Breast epithelium (tissue), 4 donors: ENCODE measurements at regions not wholly inside any gene's neighbourhood (a gene's known extent, or its start where the extent isn't known, plus 50 kb on each side); places are given as distances from the start of the nearest gene placed in this dataset.
"Not testable (repeated sequence)": the region's sequence is repeated elsewhere in the genome, so short reads cannot be mapped to it uniquely, and the experiment has no call there.

Experiments used
- DNase-seq, 2 donors: peaks; one replicate each; pipeline ENCODE4 v3.0.0-alpha.2; 2019; ENCODE audit warnings: low spot score in 2 of 2
- H3K27ac ChIP-seq, 2 donors: fragments of 200-600 bp; sonication (generic) in 1 of 2; one replicate each; pipeline ENCODE4 v1.5.1; 2016 to 2019; ENCODE audit warnings: mild to moderate bottlenecking in 1 of 2
- H3K27me3 ChIP-seq, 2 donors: fragments of 200-600 bp; sonication (generic) in 1 of 2; one replicate each; pipeline versions ENCODE4 v1.5.1 to v1.6.0; 2017 to 2019; ENCODE audit warnings: control low read depth in 1 of 2, mild to moderate bottlenecking in 1 of 2
- H3K36me3 ChIP-seq: fragments of 200-600 bp; one replicate; pipeline ENCODE4 v1.5.1; 2019
- H3K4me1 ChIP-seq, 2 donors: fragments of 200-600 bp; sonication (generic); one replicate each; pipeline ENCODE4 v1.5.1; 2016 to 2019; ENCODE audit warnings: control low read depth in 1 of 2
- H3K4me3 ChIP-seq, 3 donors: fragments of 200-600 bp; sonication (generic); 1 replicate in 2 of 3; 2 replicates in 1 of 3; pipeline ENCODE4 v1.5.1; 2016 to 2019; ENCODE audit warnings: mild to moderate bottlenecking in 3 of 3, moderate library complexity in 2 of 3
- H3K9me3 ChIP-seq, 2 donors: fragments of 200-600 bp; sonication (generic) in 1 of 2; one replicate each; pipeline ENCODE4 v1.5.1; 2016 to 2019; ENCODE audit warnings: control low read depth in 1 of 2
- CTCF ChIP-seq, 3 donors: fragments of 450-650 bp; IDR thresholded peaks; one replicate each; pipeline ENCODE4 v1.5.1; 2016 to 2017; ENCODE audit warnings: antibody characterized with exemption in 3 of 3, mild to moderate bottlenecking in 3 of 3, moderate library complexity in 3 of 3
- POLR2A ChIP-seq: fragments of 450-650 bp; IDR thresholded peaks from one replicate; pipeline ENCODE4 v1.6.1; 2016; ENCODE audit warnings: antibody characterized with exemption, mild to moderate bottlenecking, moderate library complexity
- POLR2AphosphoS5 ChIP-seq, 3 donors: sonication (generic); formaldehyde crosslinking; IDR thresholded peaks; one replicate each; pipeline ENCODE4 v1.6.1; 2017; ENCODE audit warnings: antibody characterized with exemption in 3 of 3
- intact Hi-C: fragments of 100-400 bp; cut with DNase I; formaldehyde crosslinking; loops from one replicate; pipeline ENCODE4 v1.15.1; 2023; ENCODE audit warnings: low total_unique reads

- H3K4me1 ChIP-seq = peaks cover 0 to 7% of the 10 kb centered on the region in 2 donors
- DNase-seq = no peak
- H3K27ac ChIP-seq = no peak overlapping the region
- H3K36me3 ChIP-seq = no peaks in the 10 kb centered on the region
- H3K4me3 ChIP-seq = no peak overlapping the region
- H3K9me3 ChIP-seq = no peaks in the 10 kb centered on the region
- intact Hi-C loops = no loop called here
- TF ChIP-seq CTCF (IDR thresholded peaks at IDR 0.05) = no peak
- TF ChIP-seq POLR2AphosphoS5 (IDR thresholded peaks at IDR 0.05) = no peak
- TF ChIP-seq POLR2A = no peak
- no peaks in the 10 kb centered on the region for H3K27me3 ChIP-seq
These were observed 135.6 kb upstream of the TSC22D1 start for GRCh38 chr13:44711706-44712105.

- TF ChIP-seq POLR2AphosphoS5 (IDR thresholded peaks at IDR 0.05) (no peak), CTCF (IDR thresholded peaks at IDR 0.05) (no peak), POLR2A (no peak)
- no peak for DNase-seq
- H3K36me3 ChIP-seq = no peaks in the 10 kb centered on the region
- H3K27me3 ChIP-seq = no peaks in the 10 kb centered on the region
- intact Hi-C loops = no loop called here
- H3K9me3 ChIP-seq = no peaks in the 10 kb centered on the region
- peaks cover 0 to 3% of the 10 kb centered on the region in 2 donors for H3K4me1 ChIP-seq
- no peak overlapping the region for H3K27ac ChIP-seq
- H3K4me3 ChIP-seq = no peak overlapping the region
These were observed 134.4 kb upstream of the TSC22D1 start for GRCh38 chr13:44710576-44710975.

GRCh38 chr13:44704811-44705210, 128.7 kb upstream of the TSC22D1 start:
- not testable (repeated sequence) for DNase-seq, H3K36me3 ChIP-seq, H3K9me3 ChIP-seq, H3K4me1 ChIP-seq, H3K27ac ChIP-seq, H3K4me3 ChIP-seq, H3K27me3 ChIP-seq
- intact Hi-C loops = loop anchor here (10.0 kb wide), 1 partner anchor 1340 kb away; no protein-coding TSS in a partner anchor

- Histone ChIP-seq H3K27ac (no peak overlapping the region), H3K9me3 (no peaks in the 10 kb centered on the region), H3K4me1 (no peaks in the 10 kb centered on the region), H3K36me3 (no peaks in the 10 kb centered on the region), H3K27me3 (no peaks in the 10 kb centered on the region), H3K4me3 (no peak overlapping the region)
- no peak for TF ChIP-seq CTCF (IDR thresholded peaks at IDR 0.05)
- TF ChIP-seq POLR2AphosphoS5 (IDR thresholded peaks at IDR 0.05) = no peak
- no peak for TF ChIP-seq POLR2A
- no peak for DNase-seq
- intact Hi-C loops = loop anchor here (10.0 kb wide), 1 partner anchor 1341 kb away; no protein-coding TSS in a partner anchor
These were observed 127.2 kb upstream of the TSC22D1 start for GRCh38 chr13:44703371-44703770.

GRCh38 chr13:44698066-44698465, 121.9 kb upstream of the TSC22D1 start:
- intact Hi-C loops = no loop called here
- H3K36me3 ChIP-seq = no peaks in the 10 kb centered on the region
- H3K27ac ChIP-seq = no peak overlapping the region
- no peaks in the 10 kb centered on the region for H3K27me3 ChIP-seq
- no peaks in the 10 kb centered on the region for H3K4me1 ChIP-seq
- H3K9me3 ChIP-seq = no peaks in the 10 kb centered on the region
- no peak for DNase-seq
- H3K4me3 ChIP-seq = no peak overlapping the region
- TF ChIP-seq POLR2AphosphoS5 (IDR thresholded peaks at IDR 0.05) (no peak), POLR2A (no peak), CTCF (IDR thresholded peaks at IDR 0.05) (no peak)

- H3K4me3 ChIP-seq = no peak overlapping the region
- intact Hi-C loops = no loop called here
- TF ChIP-seq POLR2A = no peak
- no peak for TF ChIP-seq POLR2AphosphoS5 (IDR thresholded peaks at IDR 0.05)
- TF ChIP-seq CTCF (IDR thresholded peaks at IDR 0.05) = no peak
These were observed 120.9 kb upstream of the TSC22D1 start for GRCh38 chr13:44697058-44697457.

More at GRCh38 chr13:44697058-44697457, 120.9 kb upstream of the TSC22D1 start:
- Histone ChIP-seq H3K27ac (no peak overlapping the region), H3K27me3 (no peaks in the 10 kb centered on the region), H3K4me1 (no peaks in the 10 kb centered on the region), H3K9me3 (no peaks in the 10 kb centered on the region), H3K36me3 (no peaks in the 10 kb centered on the region)
- no peak for DNase-seq
